H1 (cell line): ENCODE measurements at regions not wholly inside any gene's neighbourhood (a gene's known extent, or its start where the extent isn't known, plus 50 kb on each side); places are given as distances from the start of the nearest gene placed in this dataset.

ENCODE experiments used
- CBX5 ChIP-seq: fragments of 300-800, 300-1000 bp; sonication (generic); IDR thresholded peaks from 2 replicates; pipeline ENCODE4 v1.7.1; 2016; ENCODE audit warnings: antibody characterized with exemption, low read length, low read depth
- CBX8 ChIP-seq: fragments of 300-800, 300-1000 bp; sonication (generic); IDR thresholded peaks from 2 replicates; pipeline ENCODE4 v1.7.1; 2016; ENCODE audit warnings: low read depth, low read length, borderline replicate concordance
- CHD1 ChIP-seq: IDR thresholded peaks from 2 replicates; pipeline ENCODE4 v1.6.1; 2012; ENCODE audit warnings: low read depth, low read length, improper control_type of control experiment
- FOSL1 ChIP-seq: IDR thresholded peaks from 2 replicates; pipeline ENCODE4 v1.6.1; 2011; ENCODE audit warnings: mild to moderate bottlenecking, low read depth, low read length, moderate library complexity; ENCODE audit not compliant: insufficient read depth
- HDAC2 ChIP-seq, 2 experiments: fragments of 300-600 bp in 1 of 2; sonication (generic) in 1 of 2; IDR thresholded peaks; 2 replicates each; pipeline ENCODE4 v1.6.1; 2011 to 2012; ENCODE audit warnings: low read depth in 2 of 2, low read length in 2 of 2, mild to moderate bottlenecking in 2 of 2, moderate library complexity in 2 of 2, borderline replicate concordance in 1 of 2, inconsistent platforms in 1 of 2
- POLR2AphosphoS5 ChIP-seq: IDR thresholded peaks from 2 replicates; pipeline ENCODE4 v1.6.1; 2011; ENCODE audit warnings: low read depth, low read length
- TAF7 ChIP-seq: optimal IDR thresholded peaks from 2 replicates; pipeline ENCODE3; 2011; ENCODE audit warnings: low read depth, mild to moderate bottlenecking, inconsistent platforms, low read length, moderate library complexity, borderline replicate concordance

GRCh38 chr12:93982771-93983315 lies 165.5 kb upstream of the PLXNC1 start (continued):
- TF ChIP-seq POLR2AphosphoS5 (no peak), CHD1 (no peak), TAF7 (no peak), HDAC2 (IDR thresholded peaks at IDR 0.05; ENCODE audit: borderline replicate concordance in 1 of 2, low read depth in 2 of 2, low read length in 2 of 2) (no peak), CBX5 (no peak), FOSL1 (no peak), CBX8 (no peak)
- TF ChIP-seq, all 59 proteins: peak for 0
